ENCODE measurements at regions not wholly inside any gene's neighbourhood (a gene's known extent, or its start where the extent isn't known, plus 50 kb on each side); places are given as distances from the start of the nearest gene placed in this dataset.
A peak's percentile ranks its signal among the peaks of the same experiment; 100 is the strongest.

GRCh38 chr3:177439694-177440269 is 242.5 kb upstream of the TBL1XR1 start:
- Histone ChIP-seq H3K27ac (no peak overlapping the region), H3K9me3 (no peaks in the 10 kb centered on the region), H3K4me3 (no peak overlapping the region), H3K4me1 (peaks cover 0 to 27% (median 18%) of the 10 kb centered on the region in 6 donors), H3K36me3 (no peaks in the 10 kb centered on the region), H3K27me3 (replicated peaks in 1 of 7) (no peaks in the 10 kb centered on the region)
- WGBS, 5 donors = 75 to 90% (median 81%) methylated on average over 3 of the region's 3 CpGs
- DNase-seq = no peak
- no peak for TF ChIP-seq POLR2A (IDR thresholded peaks at IDR 0.05)
- TF ChIP-seq POLR2AphosphoS5 (IDR thresholded peaks at IDR 0.05) = no peak
- TF ChIP-seq CTCF (IDR thresholded peaks at IDR 0.05 in 8 of 11, conservative IDR thresholded peaks at IDR 0.05 in 3 of 11) = no peak
- intact Hi-C loops (cut with DNase I; ENCODE audit: low total_unique reads) = no loop called here

GRCh38 chr3:177440456-177441104 is 243.3 kb upstream of the TBL1XR1 start:
- 88 to 93% (median 89%) methylated on average over 8 of the region's 8 CpGs for WGBS, 5 donors
- peaks cover 0 to 29% (median 18%) of the 10 kb centered on the region in 6 donors for H3K4me1 ChIP-seq
- no peaks in the 10 kb centered on the region for H3K9me3 ChIP-seq
- H3K36me3 ChIP-seq = no peaks in the 10 kb centered on the region
- intact Hi-C loops (cut with DNase I; ENCODE audit: low total_unique reads) = no loop called here
- H3K27me3 ChIP-seq (replicated peaks in 1 of 7) = no peaks in the 10 kb centered on the region
- no peak for DNase-seq
- TF ChIP-seq POLR2AphosphoS5 (IDR thresholded peaks at IDR 0.05) (no peak), POLR2A (IDR thresholded peaks at IDR 0.05) (no peak), CTCF (IDR thresholded peaks at IDR 0.05 in 8 of 11, conservative IDR thresholded peaks at IDR 0.05 in 3 of 11) (no peak)
- no peak overlapping the region for H3K27ac ChIP-seq
- H3K4me3 ChIP-seq = no peak overlapping the region

GRCh38 chr3:177441276-177441812 is 244.1 kb upstream of the TBL1XR1 start:
- Histone ChIP-seq H3K27me3 (replicated peaks in 1 of 7) (no peaks in the 10 kb centered on the region), H3K4me3 (no peak overlapping the region), H3K36me3 (no peaks in the 10 kb centered on the region), H3K9me3 (no peaks in the 10 kb centered on the region), H3K4me1 (peaks cover 5 to 37% (median 22%) of the 10 kb centered on the region in 6 donors), H3K27ac (peak overlapping the region in 5 of 8 donors; percentile 58 to 75 (median 63))
- WGBS, 5 donors = 92 to 100% (median 95%) methylated on average over 1 of the region's 1 CpG
- intact Hi-C loops (cut with DNase I; ENCODE audit: low total_unique reads) = no loop called here
- TF ChIP-seq POLR2AphosphoS5 (IDR thresholded peaks at IDR 0.05) (no peak), CTCF (IDR thresholded peaks at IDR 0.05 in 8 of 11, conservative IDR thresholded peaks at IDR 0.05 in 3 of 11) (no peak), POLR2A (IDR thresholded peaks at IDR 0.05) (no peak)
- DNase-seq = no peak

All from spleen (tissue), 11 donors.